ENCODE measurements at regions not wholly inside any gene's neighbourhood (a gene's known extent, or its start where the extent isn't known, plus 50 kb on each side); places are given as distances from the start of the nearest gene placed in this dataset.

GRCh38 chr3:74059301-74059922, 434.7 kb upstream of the PDZRN3 start:
- TF ChIP-seq EZH2 (IDR thresholded peaks at IDR 0.05; ENCODE audit: borderline replicate concordance, low read length) (no peak), CTCF (IDR thresholded peaks at IDR 0.05; ENCODE audit: low read length) (no peak)
